ENCODE measurements at regions not wholly inside any gene's neighbourhood (a gene's known extent, or its start where the extent isn't known, plus 50 kb on each side); places are given as distances from the start of the nearest gene placed in this dataset.

- TF ChIP-seq CTCF (IDR thresholded peaks at IDR 0.05) (no peak), ZFX (IDR thresholded peaks at IDR 0.05; ENCODE audit: borderline replicate concordance) (no peak)
Measured at GRCh38 chr12:78683626-78684025, 180.9 kb upstream of the SYT1 start.

Data from 22Rv1 (cell line).